ENCODE measurements at regions not wholly inside any gene's neighbourhood (a gene's known extent, or its start where the extent isn't known, plus 50 kb on each side); places are given as distances from the start of the nearest gene placed in this dataset.

DNA sequence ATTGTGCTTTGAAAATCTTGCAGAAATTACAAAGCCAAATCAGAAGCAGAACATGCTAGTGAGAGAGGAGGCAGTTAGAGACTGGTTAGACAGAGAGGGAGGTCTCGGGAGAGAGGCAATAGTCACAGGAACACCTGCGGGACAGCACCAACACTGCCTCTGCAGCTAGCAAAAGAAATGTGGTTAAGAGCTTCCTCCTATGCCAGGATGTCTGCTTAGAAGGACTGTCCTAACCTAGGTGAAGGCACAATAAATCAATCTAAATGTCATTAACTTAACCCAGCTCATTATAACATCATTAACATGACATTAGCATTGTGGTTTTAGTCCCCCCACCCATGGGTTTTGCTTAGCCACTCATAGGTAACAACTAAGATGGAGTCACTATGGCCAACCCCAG is 726.7 kb downstream of the PCDH18 start:
- TF ChIP-seq CTCF (IDR thresholded peaks at IDR 0.05 in 4 of 5, conservative IDR thresholded peaks at IDR 0.05 in 1 of 5) (no peak), POLR2A (IDR thresholded peaks at IDR 0.05) (no peak)
